Tibial nerve (tissue), 4 donors: ENCODE measurements at regions not wholly inside any gene's neighbourhood (a gene's known extent, or its start where the extent isn't known, plus 50 kb on each side); places are given as distances from the start of the nearest gene placed in this dataset.

Source experiments
- EP300 ChIP-seq, 2 donors: sonication (generic); formaldehyde crosslinking; IDR thresholded peaks; one replicate each; pipeline ENCODE4 v1.6.1; 2017; ENCODE audit warnings: antibody characterized with exemption in 2 of 2, mild to moderate bottlenecking in 1 of 2
- POLR2A ChIP-seq, 2 donors: fragments of 450-650 bp; IDR thresholded peaks; one replicate each; pipeline ENCODE4 v1.6.1; 2017; ENCODE audit warnings: antibody characterized with exemption in 2 of 2, mild to moderate bottlenecking in 2 of 2, moderate library complexity in 2 of 2
- TF ChIP-seq, protein P1 (sequence below), 5 experiments: fragments of 200-600 bp in 3 of 5; fragments of 450-650 bp in 2 of 5; sonication (generic) in 3 of 5; IDR thresholded peaks; one replicate each; pipeline ENCODE4 v1.5.1; 2016 to 2019; ENCODE audit warnings: antibody characterized with exemption in 5 of 5, mild to moderate bottlenecking in 3 of 5, moderate library complexity in 2 of 5

DNA sequence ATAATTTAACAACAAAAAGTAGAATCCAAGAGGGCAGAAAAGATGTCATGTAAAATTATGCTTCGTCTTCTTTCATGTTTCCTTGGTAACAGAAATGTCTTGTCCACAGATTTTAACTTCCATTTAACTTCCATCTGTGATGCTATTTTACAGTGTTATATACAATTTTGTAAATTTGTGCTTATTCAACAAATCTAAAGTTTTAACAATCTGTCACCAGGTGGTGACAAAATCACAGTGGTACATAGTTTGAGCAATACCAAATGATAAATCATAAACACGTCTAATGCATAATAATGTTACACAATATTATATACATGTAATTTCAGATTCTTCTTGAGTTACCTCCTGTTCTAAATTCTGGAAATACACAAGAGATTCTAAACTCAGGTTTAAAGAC is 784.4 kb upstream of the CELF2 start:
- TF ChIP-seq POLR2A (IDR thresholded peaks at IDR 0.05) = no peak
- TF ChIP-seq, protein P1, sequence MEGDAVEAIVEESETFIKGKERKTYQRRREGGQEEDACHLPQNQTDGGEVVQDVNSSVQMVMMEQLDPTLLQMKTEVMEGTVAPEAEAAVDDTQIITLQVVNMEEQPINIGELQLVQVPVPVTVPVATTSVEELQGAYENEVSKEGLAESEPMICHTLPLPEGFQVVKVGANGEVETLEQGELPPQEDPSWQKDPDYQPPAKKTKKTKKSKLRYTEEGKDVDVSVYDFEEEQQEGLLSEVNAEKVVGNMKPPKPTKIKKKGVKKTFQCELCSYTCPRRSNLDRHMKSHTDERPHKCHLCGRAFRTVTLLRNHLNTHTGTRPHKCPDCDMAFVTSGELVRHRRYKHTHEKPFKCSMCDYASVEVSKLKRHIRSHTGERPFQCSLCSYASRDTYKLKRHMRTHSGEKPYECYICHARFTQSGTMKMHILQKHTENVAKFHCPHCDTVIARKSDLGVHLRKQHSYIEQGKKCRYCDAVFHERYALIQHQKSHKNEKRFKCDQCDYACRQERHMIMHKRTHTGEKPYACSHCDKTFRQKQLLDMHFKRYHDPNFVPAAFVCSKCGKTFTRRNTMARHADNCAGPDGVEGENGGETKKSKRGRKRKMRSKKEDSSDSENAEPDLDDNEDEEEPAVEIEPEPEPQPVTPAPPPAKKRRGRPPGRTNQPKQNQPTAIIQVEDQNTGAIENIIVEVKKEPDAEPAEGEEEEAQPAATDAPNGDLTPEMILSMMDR (IDR thresholded peaks at IDR 0.05) = no peak
- no peak for TF ChIP-seq EP300 (IDR thresholded peaks at IDR 0.05)
